Ammon's horn (tissue), 1 donor: ENCODE measurements at regions not wholly inside any gene's neighbourhood (a gene's known extent, or its start where the extent isn't known, plus 50 kb on each side); places are given as distances from the start of the nearest gene placed in this dataset.

Source experiments
- DNase-seq: peaks from one replicate; pipeline ENCODE4 v3.0.0-alpha.2; 2016; ENCODE audit warnings: low spot score

- no peak for DNase-seq
These were observed 137.9 kb upstream of the COL8A1 start for GRCh38 chr3:99500485-99500884.

- DNase-seq = peak; percentile 35
These were observed 138.9 kb upstream of the COL8A1 start for GRCh38 chr3:99499235-99500158.

- peak; percentile 44 for DNase-seq
These were observed 139.7 kb upstream of the COL8A1 start for GRCh38 chr3:99498550-99499234.

- DNase-seq = no peak
These were observed 150.5 kb upstream of the COL8A1 start for GRCh38 chr3:99487894-99488293.

GRCh38 chr3:99485286-99485685 lies 153.1 kb upstream of the COL8A1 start:
- no peak for DNase-seq

- DNase-seq = no peak
These were observed 153.5 kb upstream of the COL8A1 start for GRCh38 chr3:99484871-99485270.

GRCh38 chr3:99483841-99484240 lies 154.6 kb upstream of the COL8A1 start:
- DNase-seq = no peak

GRCh38 chr3:99482191-99482590 lies 156.2 kb upstream of the COL8A1 start:
- no peak for DNase-seq

GRCh38 chr3:99481561-99481960 lies 156.8 kb upstream of the COL8A1 start:
- no peak for DNase-seq

- DNase-seq = no peak
These were observed 158.6 kb upstream of the COL8A1 start for GRCh38 chr3:99479768-99480167.

- no peak for DNase-seq
These were observed 160.7 kb upstream of the COL8A1 start for GRCh38 chr3:99477650-99478049.

GRCh38 chr3:99475229-99475628 lies 163.2 kb upstream of the COL8A1 start:
- DNase-seq = no peak

GRCh38 chr3:99474776-99475175 lies 163.6 kb upstream of the COL8A1 start:
- no peak for DNase-seq

- DNase-seq = no peak
These were observed 165.1 kb upstream of the COL8A1 start for GRCh38 chr3:99473321-99473751.

- DNase-seq = no peak
These were observed 166.0 kb upstream of the COL8A1 start for GRCh38 chr3:99472385-99472784.

GRCh38 chr3:99471353-99472323 lies 166.8 kb upstream of the COL8A1 start:
- DNase-seq = no peak

- no peak for DNase-seq
These were observed 167.6 kb upstream of the COL8A1 start for GRCh38 chr3:99470841-99471240.

GRCh38 chr3:99468918-99469317 lies 169.5 kb upstream of the COL8A1 start:
- DNase-seq = no peak

- no peak for DNase-seq
These were observed 171.0 kb upstream of the COL8A1 start for GRCh38 chr3:99467420-99467819.

- DNase-seq = no peak
These were observed 172.1 kb upstream of the COL8A1 start for GRCh38 chr3:99466331-99466730.

- no peak for DNase-seq
These were observed 180.4 kb upstream of the COL8A1 start for GRCh38 chr3:99458013-99458412.

GRCh38 chr3:99442599-99442998 lies 195.8 kb upstream of the COL8A1 start:
- DNase-seq = no peak
